Embryonic facial prominence (tissue), 1 donor: ENCODE measurements at regions not wholly inside any gene's neighbourhood (a gene's known extent, or its start where the extent isn't known, plus 50 kb on each side); places are given as distances from the start of the nearest gene placed in this dataset.

Experiments used
- DNase-seq: peaks from one replicate; pipeline ENCODE4 v3.0.0-alpha.2; 2016; ENCODE audit errors: extremely low spot score

GRCh38 chr2:125490308-125490707, 1165.7 kb upstream of the GYPC start:
- DNase-seq, result no peak

DNA sequence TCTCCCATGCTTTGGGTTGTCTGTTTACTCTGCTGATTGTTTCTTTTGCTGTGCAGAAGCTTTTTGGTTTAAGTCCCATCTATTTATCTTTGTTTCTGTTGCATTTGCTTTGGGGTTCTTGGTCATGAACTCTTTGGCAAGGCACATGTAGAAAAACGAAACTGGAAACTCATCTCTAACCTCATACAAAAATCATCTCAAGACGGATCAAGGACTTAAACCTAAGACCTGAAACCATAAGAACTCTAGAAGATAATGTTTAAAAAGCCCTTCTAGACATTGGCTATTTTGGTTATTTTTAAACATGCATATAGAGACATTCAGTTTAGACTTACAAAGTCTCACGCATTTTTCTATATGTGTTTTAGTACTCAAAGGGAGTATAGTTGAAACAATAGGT, 1164.3 kb upstream of the GYPC start:
- DNase-seq, result no peak

- no peak for DNase-seq
Measured at GRCh38 chr2:125512313-125512712, 1143.6 kb upstream of the GYPC start.

GRCh38 chr2:125516496-125517109, 1139.4 kb upstream of the GYPC start:
- DNase-seq, result no peak

DNA sequence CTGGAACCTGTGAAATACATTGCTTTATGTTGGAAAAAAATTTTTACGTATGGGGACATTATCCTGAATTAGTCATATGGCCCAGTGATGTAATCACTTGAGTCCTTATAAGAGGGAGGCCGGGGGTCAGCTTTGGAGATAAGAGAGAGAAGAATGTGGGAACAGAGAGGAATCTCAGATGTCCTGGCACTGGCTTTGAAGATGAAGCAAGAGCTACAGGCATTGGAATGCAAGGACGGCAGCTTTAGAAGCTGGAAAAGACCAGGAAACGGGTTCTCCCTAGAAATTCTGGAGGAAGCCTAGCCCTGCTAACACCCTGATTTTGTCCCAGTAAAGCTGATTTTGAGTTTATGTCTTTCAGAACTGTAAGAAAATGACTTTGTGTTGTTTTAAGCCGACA, 1129.9 kb upstream of the GYPC start:
- DNase-seq, result no peak

DNA sequence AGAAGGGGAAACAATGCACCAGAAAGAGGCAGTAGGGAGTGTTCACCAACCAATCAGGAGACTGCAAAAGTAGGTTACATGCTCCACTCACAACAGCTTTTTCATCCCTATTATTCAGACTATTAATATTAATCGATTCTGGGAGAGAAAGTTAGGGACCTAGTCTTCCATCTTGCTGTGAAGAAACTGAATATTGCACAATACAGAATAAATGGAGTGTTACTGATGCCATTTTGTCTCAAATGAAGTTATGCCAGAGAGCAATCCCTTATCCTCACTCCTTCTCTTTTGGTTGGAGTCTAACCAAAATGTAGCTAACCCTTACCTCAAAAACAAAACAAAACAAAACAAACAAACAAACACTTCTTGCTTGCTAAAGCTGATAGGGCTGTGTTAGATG, 1120.9 kb upstream of the GYPC start:
- DNase-seq, result no peak

DNA sequence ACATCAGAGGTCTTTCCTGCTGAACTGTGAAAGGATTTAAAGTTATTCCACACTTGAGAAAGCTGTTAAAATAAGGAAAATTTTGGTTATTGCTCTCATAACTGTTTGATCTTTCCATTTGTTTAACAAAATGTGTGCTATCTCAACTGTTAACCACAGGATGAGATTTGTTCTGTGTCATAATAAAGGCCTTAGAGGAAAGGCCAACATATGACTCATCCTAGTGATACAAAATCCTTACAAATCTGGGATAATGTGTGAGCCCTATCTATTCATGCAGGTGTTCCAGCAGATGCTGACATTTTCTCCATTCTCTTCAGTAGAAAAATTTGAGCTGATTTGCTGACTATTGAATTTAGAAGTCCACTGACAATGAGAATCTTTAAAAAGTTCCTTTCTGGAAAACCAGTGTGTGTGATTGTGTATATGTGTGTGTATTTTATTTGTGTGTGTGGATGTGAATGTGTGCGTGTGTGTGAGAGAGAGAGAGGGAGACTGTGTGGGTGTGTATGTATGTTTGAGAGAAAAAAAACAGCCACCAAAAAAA, 1111.9 kb upstream of the GYPC start:
- no peak for DNase-seq

DNA sequence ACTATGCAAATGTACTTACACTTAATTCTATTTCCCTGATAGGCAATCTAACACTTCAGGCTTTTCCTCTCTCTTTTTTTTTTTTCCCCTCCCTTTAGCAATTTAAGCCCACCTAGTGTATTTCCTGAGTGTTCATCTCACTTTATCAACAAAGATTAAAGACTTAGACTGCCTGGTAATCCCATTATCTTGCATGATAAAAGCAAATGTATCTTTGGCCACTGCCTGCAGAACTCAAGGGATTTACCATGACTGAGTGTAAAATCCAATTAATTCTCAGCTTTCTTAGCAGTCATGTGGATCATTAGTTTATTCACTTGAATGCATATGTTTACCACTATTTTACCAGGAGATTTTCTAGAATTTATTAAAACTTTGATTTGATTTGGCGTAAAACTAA, 1102.2 kb upstream of the GYPC start:
- no peak for DNase-seq

GRCh38 chr2:125554956-125555355, 1101.0 kb upstream of the GYPC start:
- no peak for DNase-seq

DNA sequence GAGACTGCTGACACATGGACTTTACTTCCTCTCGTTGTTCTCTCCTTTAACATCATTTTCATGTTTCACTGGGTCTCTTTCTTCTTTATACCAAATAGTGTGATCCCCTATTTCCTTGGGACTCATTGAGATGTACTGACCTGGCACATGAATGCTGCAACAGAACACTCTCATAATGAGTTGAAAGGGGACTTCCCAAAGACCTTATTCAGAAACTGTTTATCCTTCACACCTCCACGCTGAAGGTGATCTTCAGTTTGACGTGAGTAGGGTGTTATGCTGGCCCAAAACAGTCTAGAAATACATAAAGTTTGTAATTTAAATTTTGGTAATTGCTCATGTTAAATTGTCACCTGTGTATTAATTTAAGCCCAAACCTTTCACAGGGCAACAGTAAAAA, 1096.8 kb upstream of the GYPC start:
- no peak for DNase-seq

- no peak for DNase-seq
Measured at GRCh38 chr2:125560855-125561254, 1095.1 kb upstream of the GYPC start.

- DNase-seq, result no peak
Measured at GRCh38 chr2:125561302-125561701, 1094.7 kb upstream of the GYPC start.

DNA sequence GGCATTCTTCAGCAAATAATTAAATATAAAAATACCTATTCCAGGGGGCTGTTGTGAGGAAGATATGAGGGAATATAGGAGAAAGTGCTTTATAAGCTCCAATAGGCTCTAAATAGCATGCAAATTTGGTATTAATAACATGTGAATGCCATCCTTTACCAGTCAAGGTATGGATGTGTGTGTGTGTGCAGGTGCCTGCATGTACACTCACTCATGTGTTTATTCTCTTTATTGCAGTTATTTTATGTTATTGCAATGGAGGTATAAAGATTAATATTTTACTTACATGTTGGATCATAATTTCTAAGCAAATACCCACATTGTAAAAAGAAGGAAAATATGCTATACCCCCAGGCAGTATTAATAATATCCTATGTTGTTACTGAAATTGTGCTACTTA, 1093.0 kb upstream of the GYPC start:
- DNase-seq, result no peak

- DNase-seq, result no peak
Measured at GRCh38 chr2:125564471-125564870, 1091.5 kb upstream of the GYPC start.

GRCh38 chr2:125566422-125566821, 1089.5 kb upstream of the GYPC start:
- no peak for DNase-seq

GRCh38 chr2:125567100-125567499, 1088.9 kb upstream of the GYPC start:
- no peak for DNase-seq

DNA sequence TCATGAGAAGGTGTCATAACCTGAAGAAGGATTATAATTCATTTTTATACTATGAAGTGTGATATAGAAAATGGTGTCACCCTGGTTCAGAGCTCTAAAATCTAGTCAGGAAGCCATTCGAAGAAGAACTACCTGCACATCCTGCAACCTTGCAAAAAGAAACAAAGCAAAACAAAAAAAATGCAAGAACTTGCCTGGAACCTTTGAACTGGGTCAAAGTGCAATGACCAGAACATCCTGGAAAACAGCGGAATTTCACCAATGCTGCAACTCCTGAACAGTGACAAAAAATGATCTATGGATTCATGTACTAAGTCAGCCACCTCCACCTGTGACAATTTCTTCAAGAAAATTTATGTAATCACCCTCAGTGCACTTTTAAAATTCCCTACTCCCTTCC, 1083.3 kb upstream of the GYPC start:
- DNase-seq, result no peak

DNA sequence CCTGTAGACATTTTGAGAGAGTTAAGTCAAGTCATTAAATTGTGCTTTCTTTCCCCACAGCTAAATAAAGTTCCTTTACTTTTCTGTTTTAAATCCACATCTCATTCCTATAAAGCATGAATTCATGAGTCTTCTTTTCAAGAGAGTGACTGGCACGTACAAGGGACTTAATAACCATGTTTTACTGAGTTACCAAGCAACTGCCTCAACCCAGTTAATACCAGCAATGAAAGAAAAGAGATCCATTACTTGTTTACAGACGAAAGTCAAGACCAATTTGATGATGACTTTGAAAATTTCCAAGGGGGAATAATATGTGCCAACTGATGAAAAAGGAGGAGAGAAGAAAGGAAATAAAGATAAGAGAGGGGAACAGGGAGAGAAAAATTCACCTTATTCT, 1082.5 kb upstream of the GYPC start:
- DNase-seq, result peak; percentile 31

DNA sequence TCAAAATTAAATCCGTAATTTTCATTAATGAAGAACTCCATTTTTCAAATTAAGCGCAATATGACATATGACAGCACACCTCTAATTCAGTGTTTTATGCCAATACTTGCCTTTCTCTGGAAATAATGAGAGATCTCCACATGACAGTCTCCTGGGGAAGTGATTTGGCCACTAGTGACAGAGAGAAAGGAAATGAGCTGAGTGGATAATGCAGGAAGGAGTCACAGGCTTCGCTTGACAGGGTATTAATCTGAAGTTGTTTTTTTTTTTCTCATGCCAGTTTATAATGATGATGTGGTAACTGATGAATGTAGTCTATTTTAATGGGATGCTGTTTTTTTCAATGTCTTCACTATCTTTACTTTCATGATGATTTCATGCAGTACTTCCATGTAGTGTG, 1079.4 kb upstream of the GYPC start:
- DNase-seq, result no peak

DNA sequence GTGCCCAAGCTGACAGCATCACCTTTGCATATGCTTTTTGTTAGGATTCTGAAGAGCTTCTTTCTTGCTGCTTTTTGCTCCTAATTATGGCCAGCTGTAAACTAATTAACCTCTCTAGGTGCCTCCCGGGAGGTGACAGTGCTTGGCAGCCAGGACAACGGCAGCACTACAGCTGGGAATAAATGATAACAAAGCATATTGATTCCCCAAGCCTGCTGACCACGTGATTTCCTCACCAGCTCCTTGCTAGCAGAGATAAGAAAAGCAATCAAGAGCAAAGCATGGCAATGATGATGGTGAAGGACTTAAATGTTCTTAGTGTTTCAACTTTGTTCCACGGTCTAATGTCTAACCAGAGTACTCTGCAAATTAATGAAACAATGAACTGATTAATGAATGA, 1074.4 kb upstream of the GYPC start:
- DNase-seq, result no peak

DNA sequence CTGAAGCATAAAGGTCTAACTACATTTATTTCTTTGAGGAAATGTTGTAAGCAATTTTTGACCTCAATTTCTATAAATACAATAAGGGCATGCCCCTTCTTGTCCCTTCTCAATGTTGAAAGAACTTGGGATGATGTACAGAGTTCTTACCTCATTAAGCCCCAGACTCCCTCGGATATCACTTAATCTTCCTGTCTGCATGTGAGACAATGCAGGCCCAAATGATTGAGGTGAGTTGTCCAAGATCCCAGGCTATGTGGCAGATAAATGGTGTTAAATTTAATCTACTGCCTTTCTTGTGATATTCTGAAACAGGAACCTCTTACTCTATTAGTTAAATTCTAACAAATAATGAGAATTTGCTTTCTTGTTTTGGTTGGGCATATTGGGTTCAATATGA, 1073.4 kb upstream of the GYPC start:
- no peak for DNase-seq

GRCh38 chr2:125584732-125585131, 1071.2 kb upstream of the GYPC start:
- no peak for DNase-seq

DNA sequence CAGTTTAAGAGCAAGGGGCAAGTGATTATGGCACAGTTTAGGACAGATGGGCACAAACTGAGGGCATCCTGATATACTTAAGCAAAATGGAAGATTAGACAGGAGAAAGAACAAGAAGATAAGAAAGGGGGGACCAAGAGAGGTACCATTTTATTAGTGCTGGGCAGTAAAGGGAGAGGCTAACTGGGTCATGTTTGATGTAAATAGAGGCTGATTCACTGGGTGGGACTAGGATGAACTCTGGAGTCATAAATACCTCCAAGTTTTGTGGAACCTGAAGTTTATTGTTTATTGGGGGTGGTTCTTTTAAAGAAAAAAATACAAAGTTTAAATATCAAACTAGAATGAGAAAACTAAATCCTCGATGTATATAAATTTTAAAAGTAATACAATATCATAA, 1067.2 kb upstream of the GYPC start:
- no peak for DNase-seq

- no peak for DNase-seq
Measured at GRCh38 chr2:125591954-125592353, 1064.0 kb upstream of the GYPC start.
